Calu3 (cell line): ENCODE measurements at regions not wholly inside any gene's neighbourhood (a gene's known extent, or its start where the extent isn't known, plus 50 kb on each side); places are given as distances from the start of the nearest gene placed in this dataset.

ENCODE experiments used
- BruUV-seq: library from RNA; stranded (reverse); fragments of 400-500 nt; replicated peaks from 2 replicates; lab custom pipeline; 2021; lab: Mats Ljungman, UMichigan
- CTCF ChIA-PET: fragments of 300-600 bp; sonication (Branson Sonifier 250); formaldehyde crosslinking; loops from one replicate; lab custom pipeline; 2022; ENCODE audit warnings: antibody characterized with exemption; lab: Charles Lee
- DNase-seq: peaks from one replicate; pipeline ENCODE4 v3.0.0; 2022
- H3K27ac Mint-ChIP-seq: one replicate; pipeline ENCODE4 v1.8.0; 2022; ENCODE audit warnings: mixed read lengths; ENCODE audit not compliant: unreplicated experiment
- H3K27me3 Mint-ChIP-seq: one replicate; pipeline ENCODE4 v1.8.0; 2022; ENCODE audit warnings: mixed read lengths; ENCODE audit not compliant: unreplicated experiment
- H3K36me3 Mint-ChIP-seq: one replicate; pipeline ENCODE4 v1.8.0; 2022; ENCODE audit warnings: mild to moderate bottlenecking, moderate library complexity, mixed read lengths; ENCODE audit not compliant: insufficient read depth, unreplicated experiment
- H3K4me1 Mint-ChIP-seq: one replicate; pipeline ENCODE4 v1.8.0; 2022; ENCODE audit warnings: mild to moderate bottlenecking, low read depth, mixed read lengths; ENCODE audit not compliant: unreplicated experiment
- H3K4me3 Mint-ChIP-seq: one replicate; pipeline ENCODE4 v1.8.0; 2022; ENCODE audit warnings: mild to moderate bottlenecking, low read depth, moderate library complexity, mixed read lengths; ENCODE audit not compliant: unreplicated experiment
- H3K9me3 Mint-ChIP-seq: one replicate; pipeline ENCODE4 v1.8.0; 2022; ENCODE audit warnings: low read depth, mixed read lengths; ENCODE audit not compliant: unreplicated experiment
- intact Hi-C: fragments of 100-400 bp; cut with micrococcal nuclease; formaldehyde crosslinking; loops from one replicate; pipeline ENCODE4 v1.10.0; 2022; ENCODE audit not compliant: unreplicated experiment
- TF ChIP-seq, protein P1 (sequence below): fragments of 200-600 bp; IDR thresholded peaks from one replicate; pipeline ENCODE4 v1.8.0; 2022; ENCODE audit warnings: antibody characterized with exemption; ENCODE audit not compliant: unreplicated experiment

DNA sequence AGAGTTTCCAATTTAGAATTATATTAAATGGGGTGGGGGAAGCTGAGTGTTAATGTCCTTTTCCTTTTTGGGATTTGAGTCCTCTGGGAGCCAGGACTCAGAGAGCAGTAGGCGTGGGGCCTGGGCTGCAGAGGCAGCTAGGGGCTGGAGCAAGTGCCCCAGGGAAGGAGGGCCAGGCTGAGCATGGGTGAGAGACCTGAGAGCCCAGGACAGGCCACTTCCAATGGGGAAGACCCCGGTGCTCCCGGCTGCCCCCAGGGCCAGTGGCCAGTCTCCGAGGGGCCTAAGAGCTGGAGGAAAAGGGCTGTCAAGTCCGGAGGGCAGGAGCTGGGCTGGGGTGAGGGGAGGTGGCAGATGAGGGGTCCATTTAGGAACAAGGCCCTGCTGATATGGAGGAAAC lies 371.5 kb downstream of the ZNF536 start:
- H3K27ac Mint-ChIP-seq, result no peak overlapping the region
- H3K4me1 Mint-ChIP-seq, result no peaks in the 10 kb centered on the region
- H3K4me3 Mint-ChIP-seq, result no peak overlapping the region
- TF ChIP-seq, protein P1, sequence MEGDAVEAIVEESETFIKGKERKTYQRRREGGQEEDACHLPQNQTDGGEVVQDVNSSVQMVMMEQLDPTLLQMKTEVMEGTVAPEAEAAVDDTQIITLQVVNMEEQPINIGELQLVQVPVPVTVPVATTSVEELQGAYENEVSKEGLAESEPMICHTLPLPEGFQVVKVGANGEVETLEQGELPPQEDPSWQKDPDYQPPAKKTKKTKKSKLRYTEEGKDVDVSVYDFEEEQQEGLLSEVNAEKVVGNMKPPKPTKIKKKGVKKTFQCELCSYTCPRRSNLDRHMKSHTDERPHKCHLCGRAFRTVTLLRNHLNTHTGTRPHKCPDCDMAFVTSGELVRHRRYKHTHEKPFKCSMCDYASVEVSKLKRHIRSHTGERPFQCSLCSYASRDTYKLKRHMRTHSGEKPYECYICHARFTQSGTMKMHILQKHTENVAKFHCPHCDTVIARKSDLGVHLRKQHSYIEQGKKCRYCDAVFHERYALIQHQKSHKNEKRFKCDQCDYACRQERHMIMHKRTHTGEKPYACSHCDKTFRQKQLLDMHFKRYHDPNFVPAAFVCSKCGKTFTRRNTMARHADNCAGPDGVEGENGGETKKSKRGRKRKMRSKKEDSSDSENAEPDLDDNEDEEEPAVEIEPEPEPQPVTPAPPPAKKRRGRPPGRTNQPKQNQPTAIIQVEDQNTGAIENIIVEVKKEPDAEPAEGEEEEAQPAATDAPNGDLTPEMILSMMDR, result no peak
- H3K36me3 Mint-ChIP-seq, result no peaks in the 10 kb centered on the region
- H3K27me3 Mint-ChIP-seq, result no peaks in the 10 kb centered on the region
- intact Hi-C loops, result no loop called here
- no TSS peak for BruUV-seq
- CTCF ChIA-PET, result no interaction called here
- peaks cover 9% of the 10 kb centered on the region for H3K9me3 Mint-ChIP-seq
- no peak for DNase-seq

DNA sequence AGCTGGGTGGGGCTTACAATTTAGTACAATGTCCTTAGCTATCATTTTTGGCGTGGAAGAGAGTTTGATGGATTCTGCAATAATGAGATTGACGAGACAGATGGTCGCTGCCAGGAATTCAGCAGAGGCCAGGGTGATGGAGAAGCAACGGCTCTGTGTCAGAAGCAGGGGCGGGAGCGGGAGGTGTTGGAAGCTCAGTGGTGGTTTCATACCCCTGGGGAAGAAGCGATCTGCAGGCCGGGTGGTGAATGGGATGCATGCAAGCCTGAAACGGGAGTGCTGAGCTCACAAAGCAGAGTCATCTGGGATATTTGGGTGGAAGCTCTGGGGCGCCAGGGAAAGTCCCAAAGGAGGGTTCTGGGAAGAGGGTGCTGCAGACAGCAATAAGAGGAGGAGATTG lies 370.8 kb downstream of the ZNF536 start:
- Mint-ChIP-seq H3K27me3 (no peaks in the 10 kb centered on the region), H3K36me3 (no peaks in the 10 kb centered on the region), H3K9me3 (peaks cover 11% of the 10 kb centered on the region), H3K27ac (no peak overlapping the region), H3K4me1 (no peaks in the 10 kb centered on the region), H3K4me3 (no peak overlapping the region)
- no peak for DNase-seq
- BruUV-seq, result no TSS peak
- TF ChIP-seq, protein P1, result no peak
- CTCF ChIA-PET, result no interaction called here
- intact Hi-C loops, result no loop called here

GRCh38 chr19:30742406-30742938 lies 370.3 kb downstream of the ZNF536 start:
- no peak overlapping the region for H3K27ac Mint-ChIP-seq
- peaks cover 9% of the 10 kb centered on the region for H3K9me3 Mint-ChIP-seq
- DNase-seq, result no peak
- intact Hi-C loops, result no loop called here
- no TSS peak for BruUV-seq
- CTCF ChIA-PET, result no interaction called here
- H3K36me3 Mint-ChIP-seq, result no peaks in the 10 kb centered on the region
- H3K4me1 Mint-ChIP-seq, result no peaks in the 10 kb centered on the region
- no peak overlapping the region for H3K4me3 Mint-ChIP-seq
- no peaks in the 10 kb centered on the region for H3K27me3 Mint-ChIP-seq
- TF ChIP-seq, protein P1, result no peak

GRCh38 chr19:30741566-30741965 lies 369.4 kb downstream of the ZNF536 start:
- H3K36me3 Mint-ChIP-seq, result no peaks in the 10 kb centered on the region

More at GRCh38 chr19:30741566-30741965, 369.4 kb downstream of the ZNF536 start:
- CTCF ChIA-PET, result no interaction called here
- H3K9me3 Mint-ChIP-seq, result peaks cover 12% of the 10 kb centered on the region
- no peak for DNase-seq
- H3K4me1 Mint-ChIP-seq, result no peaks in the 10 kb centered on the region
- no TSS peak for BruUV-seq
- TF ChIP-seq, protein P1, result no peak
- no peaks in the 10 kb centered on the region for H3K27me3 Mint-ChIP-seq
- H3K4me3 Mint-ChIP-seq, result no peak overlapping the region
- intact Hi-C loops, result no loop called here
- no peak overlapping the region for H3K27ac Mint-ChIP-seq
